K562 (cell line): ENCODE measurements at regions not wholly inside any gene's neighbourhood (a gene's known extent, or its start where the extent isn't known, plus 50 kb on each side); places are given as distances from the start of the nearest gene placed in this dataset.

Source experiments
- CBX3 ChIP-seq, 2 experiments: IDR thresholded peaks; 1 replicate in 1 of 2; 2 replicates in 1 of 2; pipeline ENCODE4 v1.6.1; 2012; ENCODE audit warnings: inconsistent platforms in 2 of 2, low read length in 2 of 2, borderline replicate concordance in 1 of 2, control low read depth in 1 of 2
- FOXK2 ChIP-seq, 2 experiments: fragments of 450-650 bp; IDR thresholded peaks in 1 of 2; conservative IDR thresholded peaks in 1 of 2; 2 replicates each; pipeline ENCODE4 v1.6.1; 2016; ENCODE audit warnings: low read depth in 2 of 2, mild to moderate bottlenecking in 1 of 2
- HDAC1 ChIP-seq, 2 experiments: fragments of 450-650 bp; IDR thresholded peaks; 2 replicates each; pipeline ENCODE4 v1.6.1; 2016 to 2017; ENCODE audit warnings: inconsistent platforms in 1 of 2, mild to moderate bottlenecking in 1 of 2, moderate library complexity in 1 of 2
- JUND ChIP-seq, 2 experiments: IDR thresholded peaks; 2 replicates in 1 of 2; 3 replicates in 1 of 2; pipeline ENCODE4 v1.6.1; 2011; ENCODE audit warnings: borderline replicate concordance in 2 of 2, low read depth in 2 of 2, low read length in 2 of 2, improper control_type of control experiment in 1 of 2, missing biosample characterization in 1 of 2, missing genetic modification characterization in 1 of 2, missing genetic modification reagents in 1 of 2
- MLLT1 ChIP-seq, 2 experiments: fragments of 450-650 bp; IDR thresholded peaks; 2 replicates each; pipeline ENCODE4 v1.6.1; 2016
- MYC ChIP-seq, 2 experiments: fragments of 250-450 bp in 1 of 2; sonication (Bioruptor Pico) in 1 of 2; IDR thresholded peaks; 2 replicates each; pipeline versions ENCODE4 v1.5.1 to v1.6.1; 2012 to 2021; ENCODE audit warnings: low read depth in 2 of 2, borderline replicate concordance in 1 of 2, improper control_type of control experiment in 1 of 2, low read length in 1 of 2, mild to moderate bottlenecking in 1 of 2, moderate library complexity in 1 of 2
- ZBTB7A ChIP-seq: IDR thresholded peaks from 2 replicates; pipeline ENCODE4 v1.6.1; 2011; ENCODE audit warnings: low read depth, mild to moderate bottlenecking, low read length, moderate library complexity, borderline replicate concordance; ENCODE audit not compliant: control insufficient read depth
- ZFX ChIP-seq: sonication (generic); formaldehyde crosslinking; IDR thresholded peaks from 2 replicates; pipeline ENCODE4 v1.8.0; 2022; ENCODE audit warnings: mild to moderate bottlenecking, missing genetic modification reagents, moderate library complexity
- ZNF408 ChIP-seq: fragments of 250-450 bp; sonication (Bioruptor Pico); IDR thresholded peaks from 2 replicates; pipeline ENCODE4 v1.4.0; 2020; ENCODE audit warnings: low read depth, mild to moderate bottlenecking, moderate library complexity
- ZNF57 ChIP-seq: fragments of 450-650 bp; formaldehyde crosslinking; IDR thresholded peaks from 2 replicates; pipeline ENCODE4 v1.4.0; 2020; ENCODE audit warnings: mild to moderate bottlenecking, moderate library complexity
- ZNF589 ChIP-seq: fragments of 200-800 bp; sonication (Bioruptor generic); IDR thresholded peaks from 2 replicates; pipeline ENCODE4 v1.6.1; 2016; ENCODE audit warnings: low read depth, missing genetic modification characterization, missing compliant biosample characterization
- ZNF740 ChIP-seq, 3 experiments: fragments of 200-800 bp in 1 of 3; sonication (Bioruptor generic) in 1 of 3; sonication (generic) in 1 of 3; formaldehyde crosslinking in 1 of 3; IDR thresholded peaks; 2 replicates each; pipeline versions ENCODE4 v1.6.1 to v1.8.0; 2016 to 2022; ENCODE audit warnings: mild to moderate bottlenecking in 2 of 3, missing compliant biosample characterization in 2 of 3, missing genetic modification characterization in 2 of 3, missing genetic modification reagents in 1 of 3
- TF ChIP-seq, protein P1 (sequence below): fragments of 450-650 bp; formaldehyde crosslinking; conservative IDR thresholded peaks from 2 replicates; pipeline ENCODE4 v1.4.0; 2022; ENCODE audit warnings: mild to moderate bottlenecking, missing genetic modification characterization
- TF ChIP-seq, protein P2 (sequence below): sonication (generic); IDR thresholded peaks from 2 replicates; pipeline ENCODE4 v1.6.1; 2016
- TF ChIP-seq, protein P3 (sequence below): IDR thresholded peaks from 2 replicates; pipeline ENCODE4 v1.6.1; 2012; ENCODE audit warnings: low read depth, low read length, improper control_type of control experiment, borderline replicate concordance

DNA sequence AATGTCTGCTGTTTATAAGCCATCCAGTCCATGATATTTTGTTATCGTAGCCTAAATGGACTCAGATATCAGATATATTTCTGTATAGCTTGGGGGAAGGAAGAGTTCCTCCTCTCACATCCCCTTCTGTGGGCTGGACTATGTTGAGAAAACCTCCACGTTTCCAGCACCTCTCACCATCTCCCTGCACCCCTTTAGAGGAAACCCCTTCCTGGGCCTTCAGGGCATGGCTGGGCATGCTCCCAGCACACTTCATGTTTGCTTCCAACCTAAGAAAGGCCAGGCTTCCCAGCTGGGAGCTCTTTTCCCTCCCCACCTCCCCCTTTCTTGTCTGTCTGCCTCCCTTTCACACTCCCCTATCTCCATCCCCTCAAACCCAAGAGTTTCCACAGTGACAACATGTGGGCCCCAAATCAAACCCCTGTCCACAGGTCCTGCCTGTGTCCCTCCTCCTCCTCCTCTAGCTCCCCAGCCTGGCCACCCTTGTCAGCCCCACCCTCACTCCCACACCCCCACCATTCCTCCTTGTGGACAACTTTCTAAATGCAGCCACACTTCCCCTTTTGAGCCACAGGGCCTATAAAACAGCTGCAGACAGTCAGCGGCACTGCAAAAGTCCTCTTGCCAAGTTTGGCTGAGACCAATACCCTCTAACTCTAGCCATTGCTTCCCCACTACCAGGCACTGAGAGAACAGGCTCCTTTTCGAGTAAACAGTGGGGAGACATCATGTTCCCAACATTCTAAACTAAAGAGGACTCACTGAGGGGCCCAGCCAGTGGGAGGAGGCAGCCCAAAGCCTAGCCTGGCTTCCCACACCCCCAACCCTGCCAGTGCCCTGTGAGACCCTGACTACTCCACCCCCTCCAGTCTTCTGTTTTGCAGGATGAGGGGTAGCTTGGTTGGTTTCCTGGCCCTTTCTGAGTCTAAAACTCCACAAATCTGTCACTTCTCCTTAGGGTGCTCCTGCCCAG lies 120.5 kb downstream of the ZFP36L2 start (continued):
- TF ChIP-seq JUND (IDR thresholded peaks at IDR 0.05; ENCODE audit: borderline replicate concordance, low read depth, low read length) (0 out of 2 replicates have a peak, but pooled peaks have one; percentile 23), JUND (tag; IDR thresholded peaks at IDR 0.05; ENCODE audit: borderline replicate concordance, low read depth, low read length) (peak; percentile 30; the same call in 1 of the 3 replicates), CBX3 (IDR thresholded peaks at IDR 0.05; ENCODE audit: borderline replicate concordance in 1 of 2, low read length in 2 of 2) (0 out of 3 replicates have a peak, but pooled peaks of 1 of the 2 experiments have one; percentile 17), ZNF589 (0 out of 2 replicates have a peak, but pooled peaks have one; percentile 32), ZFX (CRISPR knock-in tag) (peak; percentile 65), MYC (IDR thresholded peaks at IDR 0.05; ENCODE audit: low read depth, low read length) (0 out of 2 replicates have a peak, but pooled peaks have one; percentile 20), MYC (CRISPR knock-in tag; IDR thresholded peaks at IDR 0.05; ENCODE audit: borderline replicate concordance, low read depth) (no peak), MLLT1 (IDR thresholded peaks at IDR 0.05) (peak; percentile 47 to 58; a peak in 1 of 4 replicates), ZNF408 (CRISPR knock-in tag) (no peak), ZBTB7A (peak; percentile 17; the same call in 1 of the 2 replicates), ZNF740 (CRISPR knock-in tag; IDR thresholded peaks at IDR 0.05) (peak; percentile 99), ZNF740 (tag; IDR thresholded peaks at IDR 0.05) (peak in 1 of 2 experiments; percentile 94; a peak in 2 of 4 replicates), ZNF57 (CRISPR knock-in tag) (no peak), HDAC1 (IDR thresholded peaks at IDR 0.05) (peak in 1 of 2 experiments; percentile 36; a peak in 1 of 4 replicates), FOXK2 (conservative IDR thresholded peaks at IDR 0.05 in 1 of 2, IDR thresholded peaks at IDR 0.05 in 1 of 2; ENCODE audit: low read depth in 2 of 2) (peak; percentile 68 to 78)
- TF ChIP-seq, protein P1, sequence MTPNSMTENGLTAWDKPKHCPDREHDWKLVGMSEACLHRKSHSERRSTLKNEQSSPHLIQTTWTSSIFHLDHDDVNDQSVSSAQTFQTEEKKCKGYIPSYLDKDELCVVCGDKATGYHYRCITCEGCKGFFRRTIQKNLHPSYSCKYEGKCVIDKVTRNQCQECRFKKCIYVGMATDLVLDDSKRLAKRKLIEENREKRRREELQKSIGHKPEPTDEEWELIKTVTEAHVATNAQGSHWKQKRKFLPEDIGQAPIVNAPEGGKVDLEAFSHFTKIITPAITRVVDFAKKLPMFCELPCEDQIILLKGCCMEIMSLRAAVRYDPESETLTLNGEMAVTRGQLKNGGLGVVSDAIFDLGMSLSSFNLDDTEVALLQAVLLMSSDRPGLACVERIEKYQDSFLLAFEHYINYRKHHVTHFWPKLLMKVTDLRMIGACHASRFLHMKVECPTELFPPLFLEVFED (CRISPR knock-in tag) = 0 out of 2 replicates have a peak, but pooled peaks have one; percentile 10
- TF ChIP-seq, protein P2, sequence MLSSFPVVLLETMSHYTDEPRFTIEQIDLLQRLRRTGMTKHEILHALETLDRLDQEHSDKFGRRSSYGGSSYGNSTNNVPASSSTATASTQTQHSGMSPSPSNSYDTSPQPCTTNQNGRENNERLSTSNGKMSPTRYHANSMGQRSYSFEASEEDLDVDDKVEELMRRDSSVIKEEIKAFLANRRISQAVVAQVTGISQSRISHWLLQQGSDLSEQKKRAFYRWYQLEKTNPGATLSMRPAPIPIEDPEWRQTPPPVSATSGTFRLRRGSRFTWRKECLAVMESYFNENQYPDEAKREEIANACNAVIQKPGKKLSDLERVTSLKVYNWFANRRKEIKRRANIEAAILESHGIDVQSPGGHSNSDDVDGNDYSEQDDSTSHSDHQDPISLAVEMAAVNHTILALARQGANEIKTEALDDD = no peak
- TF ChIP-seq, protein P3, sequence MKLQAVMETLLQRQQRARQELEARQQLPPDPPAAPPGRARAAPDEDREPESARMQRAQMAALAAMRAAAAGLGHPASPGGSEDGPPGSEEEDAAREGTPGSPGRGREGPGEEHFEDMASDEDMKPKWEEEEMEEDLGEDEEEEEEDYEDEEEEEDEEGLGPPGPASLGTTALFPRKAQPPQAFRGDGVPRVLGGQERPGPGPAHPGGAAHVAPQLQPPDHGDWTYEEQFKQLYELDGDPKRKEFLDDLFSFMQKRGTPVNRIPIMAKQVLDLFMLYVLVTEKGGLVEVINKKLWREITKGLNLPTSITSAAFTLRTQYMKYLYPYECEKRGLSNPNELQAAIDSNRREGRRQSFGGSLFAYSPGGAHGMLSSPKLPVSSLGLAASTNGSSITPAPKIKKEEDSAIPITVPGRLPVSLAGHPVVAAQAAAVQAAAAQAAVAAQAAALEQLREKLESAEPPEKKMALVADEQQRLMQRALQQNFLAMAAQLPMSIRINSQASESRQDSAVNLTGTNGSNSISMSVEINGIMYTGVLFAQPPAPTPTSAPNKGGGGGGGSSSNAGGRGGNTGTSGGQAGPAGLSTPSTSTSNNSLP = no peak
- TF ChIP-seq, all 486 proteins: peak for 34
